Astrocyte (in vitro differentiated cells and primary cell): ENCODE measurements at regions not wholly inside any gene's neighbourhood (a gene's known extent, or its start where the extent isn't known, plus 50 kb on each side); places are given as distances from the start of the nearest gene placed in this dataset.

Experiments used
- DNase-seq: peaks from one replicate; pipeline ENCODE4 v3.0.0-alpha.2; 2010; ENCODE audit warnings: low read depth
- FAIRE-seq: peaks from 2 replicates; lab custom pipeline; 2011; peaks lifted over from hg19 to GRCh38; lab: Jason Lieb, UNC
- H2AFZ ChIP-seq: 2 replicates; pipeline ENCODE4 v1.6.0; 2012; ENCODE audit warnings: low read depth, low read length, inconsistent platforms
- H3K27ac ChIP-seq: 2 replicates; pipeline ENCODE4 v1.5.1; 2011; ENCODE audit warnings: low read depth, low read length, inconsistent platforms
- H3K27me3 ChIP-seq: 2 replicates; pipeline ENCODE4 v1.6.0; 2011; ENCODE audit warnings: low read length, inconsistent platforms; ENCODE audit not compliant: insufficient read depth
- H3K36me3 ChIP-seq: 2 replicates; pipeline ENCODE4 v1.5.1; 2011; ENCODE audit warnings: low read length, inconsistent platforms; ENCODE audit not compliant: insufficient read depth
- H3K4me1 ChIP-seq: 2 replicates; pipeline ENCODE4 v1.5.1; 2011; ENCODE audit warnings: low read length, inconsistent platforms; ENCODE audit not compliant: insufficient read depth
- H3K4me2 ChIP-seq: 2 replicates; pipeline ENCODE4 v1.6.0; 2012; ENCODE audit warnings: low read length, inconsistent platforms
- H3K4me3 ChIP-seq: 2 replicates; pipeline ENCODE4 v1.5.1; 2011; ENCODE audit warnings: low read depth, mild to moderate bottlenecking, low read length, inconsistent platforms; ENCODE audit not compliant: insufficient read depth
- H3K79me2 ChIP-seq: 2 replicates; pipeline ENCODE4 v1.6.0; 2012; ENCODE audit warnings: mild to moderate bottlenecking, low read length, inconsistent platforms; ENCODE audit not compliant: insufficient read depth
- H3K9ac ChIP-seq: 2 replicates; pipeline ENCODE4 v1.6.0; 2012; ENCODE audit warnings: mild to moderate bottlenecking, low read length, inconsistent platforms
- H3K9me3 ChIP-seq: 2 replicates; pipeline ENCODE4 v1.5.1; 2012; ENCODE audit warnings: low read depth, mild to moderate bottlenecking, low read length, inconsistent platforms; ENCODE audit not compliant: insufficient read depth
- H4K20me1 ChIP-seq: 2 replicates; pipeline ENCODE4 v1.6.0; 2012; ENCODE audit warnings: low read length, inconsistent platforms; ENCODE audit not compliant: insufficient read depth
- H3K27ac Mint-ChIP-seq: one replicate; pipeline ENCODE4 v1.8.0; 2021; ENCODE audit warnings: mild to moderate bottlenecking, mixed read lengths; ENCODE audit not compliant: unreplicated experiment
- H3K27me3 Mint-ChIP-seq: one replicate; pipeline ENCODE4 v1.8.0; 2021; ENCODE audit warnings: low read depth, mixed read lengths; ENCODE audit not compliant: unreplicated experiment
- H3K36me3 Mint-ChIP-seq: one replicate; pipeline ENCODE4 v1.8.0; 2021; ENCODE audit warnings: low read depth, mixed read lengths; ENCODE audit not compliant: unreplicated experiment
- H3K4me1 Mint-ChIP-seq: one replicate; pipeline ENCODE4 v1.8.0; 2021; ENCODE audit warnings: low read depth, mixed read lengths; ENCODE audit not compliant: unreplicated experiment
- H3K4me3 Mint-ChIP-seq: one replicate; pipeline ENCODE4 v1.8.0; 2021; ENCODE audit warnings: mild to moderate bottlenecking, moderate library complexity, mixed read lengths; ENCODE audit not compliant: unreplicated experiment
- H3K9me3 Mint-ChIP-seq: one replicate; pipeline ENCODE4 v1.8.0; 2021; ENCODE audit warnings: mild to moderate bottlenecking, mixed read lengths; ENCODE audit not compliant: unreplicated experiment
- EZH2 ChIP-seq: IDR thresholded peaks from 2 replicates; pipeline ENCODE4 v1.6.1; 2012; ENCODE audit warnings: mild to moderate bottlenecking, low read length, inconsistent platforms; ENCODE audit not compliant: insufficient read depth
- TF ChIP-seq, protein P1 (sequence below): IDR thresholded peaks from 2 replicates; pipeline ENCODE4 v1.5.1; 2011; ENCODE audit warnings: low read depth, mild to moderate bottlenecking, inconsistent platforms, low read length, moderate library complexity; ENCODE audit not compliant: insufficient read depth

DNA sequence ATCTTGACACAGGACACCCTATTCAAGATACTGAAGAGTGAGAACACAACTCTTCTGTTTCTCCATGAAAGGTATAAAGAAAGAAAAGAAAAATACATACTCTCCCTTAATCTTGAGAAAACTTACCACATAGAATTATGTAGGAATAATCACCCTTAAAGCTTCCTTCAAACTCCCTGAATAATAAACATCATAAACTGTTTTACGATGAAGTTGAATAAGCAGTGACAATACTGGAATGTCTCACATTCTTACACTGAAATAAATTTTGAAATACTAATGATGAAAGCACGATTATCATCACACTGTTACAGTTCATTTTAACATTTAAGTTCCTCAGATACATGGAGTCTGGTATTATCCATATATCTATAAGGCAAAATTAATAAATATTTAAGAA lies 306.2 kb downstream of the IPMK start:
- Histone ChIP-seq H3K4me2 (no peak overlapping the region), H3K27me3 (no peaks in the 10 kb centered on the region), H3K4me1 (peaks cover 6% of the 10 kb centered on the region), H2AFZ (no peak overlapping the region), H3K79me2 (no peaks in the 10 kb centered on the region), H3K36me3 (no peaks in the 10 kb centered on the region), H3K9me3 (no peaks in the 10 kb centered on the region), H4K20me1 (no peaks in the 10 kb centered on the region), H3K4me3 (no peak overlapping the region), H3K27ac (no peak overlapping the region), H3K9ac (no peak overlapping the region)
- no peaks in the 10 kb centered on the region for H3K4me1 Mint-ChIP-seq
- no peak overlapping the region for H3K4me3 Mint-ChIP-seq
- no peaks in the 10 kb centered on the region for H3K27me3 Mint-ChIP-seq
- H3K36me3 Mint-ChIP-seq = no peaks in the 10 kb centered on the region
- no peak overlapping the region for H3K27ac Mint-ChIP-seq
- DNase-seq (no peak), FAIRE-seq (no peak)
- no peaks in the 10 kb centered on the region for H3K9me3 Mint-ChIP-seq
- TF ChIP-seq EZH2 = no peak
- TF ChIP-seq, protein P1, sequence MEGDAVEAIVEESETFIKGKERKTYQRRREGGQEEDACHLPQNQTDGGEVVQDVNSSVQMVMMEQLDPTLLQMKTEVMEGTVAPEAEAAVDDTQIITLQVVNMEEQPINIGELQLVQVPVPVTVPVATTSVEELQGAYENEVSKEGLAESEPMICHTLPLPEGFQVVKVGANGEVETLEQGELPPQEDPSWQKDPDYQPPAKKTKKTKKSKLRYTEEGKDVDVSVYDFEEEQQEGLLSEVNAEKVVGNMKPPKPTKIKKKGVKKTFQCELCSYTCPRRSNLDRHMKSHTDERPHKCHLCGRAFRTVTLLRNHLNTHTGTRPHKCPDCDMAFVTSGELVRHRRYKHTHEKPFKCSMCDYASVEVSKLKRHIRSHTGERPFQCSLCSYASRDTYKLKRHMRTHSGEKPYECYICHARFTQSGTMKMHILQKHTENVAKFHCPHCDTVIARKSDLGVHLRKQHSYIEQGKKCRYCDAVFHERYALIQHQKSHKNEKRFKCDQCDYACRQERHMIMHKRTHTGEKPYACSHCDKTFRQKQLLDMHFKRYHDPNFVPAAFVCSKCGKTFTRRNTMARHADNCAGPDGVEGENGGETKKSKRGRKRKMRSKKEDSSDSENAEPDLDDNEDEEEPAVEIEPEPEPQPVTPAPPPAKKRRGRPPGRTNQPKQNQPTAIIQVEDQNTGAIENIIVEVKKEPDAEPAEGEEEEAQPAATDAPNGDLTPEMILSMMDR = no peak

DNA sequence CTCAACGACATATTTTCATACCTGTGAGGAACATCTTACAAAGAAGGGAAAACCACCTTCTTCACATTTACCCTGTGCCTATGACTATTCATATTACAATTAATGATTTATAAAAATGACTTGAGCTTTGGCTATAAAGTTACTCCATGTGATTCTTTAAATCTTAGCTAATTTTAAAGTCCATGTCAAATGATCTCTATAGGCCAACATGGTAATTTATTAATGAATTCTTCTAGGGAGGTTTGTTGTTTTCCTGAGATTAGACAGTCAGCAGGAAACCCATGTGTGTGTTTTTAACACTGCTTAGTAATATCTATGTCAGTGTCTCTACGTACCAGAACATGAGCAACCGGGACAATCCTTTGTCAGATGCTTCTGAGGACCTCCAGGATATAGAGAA lies 307.3 kb downstream of the IPMK start:
- Mint-ChIP-seq H3K9me3 (no peaks in the 10 kb centered on the region), H3K4me3 (no peak overlapping the region), H3K27ac (no peak overlapping the region), H3K27me3 (no peaks in the 10 kb centered on the region), H3K36me3 (no peaks in the 10 kb centered on the region), H3K4me1 (no peaks in the 10 kb centered on the region)
- Histone ChIP-seq H3K9me3 (no peaks in the 10 kb centered on the region), H2AFZ (no peak overlapping the region), H3K9ac (no peak overlapping the region), H3K4me1 (peaks cover 6% of the 10 kb centered on the region), H3K79me2 (no peaks in the 10 kb centered on the region), H3K4me3 (no peak overlapping the region), H3K36me3 (no peaks in the 10 kb centered on the region), H3K27me3 (no peaks in the 10 kb centered on the region), H4K20me1 (no peaks in the 10 kb centered on the region), H3K4me2 (no peak overlapping the region), H3K27ac (no peak overlapping the region)
- TF ChIP-seq, protein P1 = no peak
- TF ChIP-seq EZH2 = no peak
- DNase-seq (no peak), FAIRE-seq (no peak)

DNA sequence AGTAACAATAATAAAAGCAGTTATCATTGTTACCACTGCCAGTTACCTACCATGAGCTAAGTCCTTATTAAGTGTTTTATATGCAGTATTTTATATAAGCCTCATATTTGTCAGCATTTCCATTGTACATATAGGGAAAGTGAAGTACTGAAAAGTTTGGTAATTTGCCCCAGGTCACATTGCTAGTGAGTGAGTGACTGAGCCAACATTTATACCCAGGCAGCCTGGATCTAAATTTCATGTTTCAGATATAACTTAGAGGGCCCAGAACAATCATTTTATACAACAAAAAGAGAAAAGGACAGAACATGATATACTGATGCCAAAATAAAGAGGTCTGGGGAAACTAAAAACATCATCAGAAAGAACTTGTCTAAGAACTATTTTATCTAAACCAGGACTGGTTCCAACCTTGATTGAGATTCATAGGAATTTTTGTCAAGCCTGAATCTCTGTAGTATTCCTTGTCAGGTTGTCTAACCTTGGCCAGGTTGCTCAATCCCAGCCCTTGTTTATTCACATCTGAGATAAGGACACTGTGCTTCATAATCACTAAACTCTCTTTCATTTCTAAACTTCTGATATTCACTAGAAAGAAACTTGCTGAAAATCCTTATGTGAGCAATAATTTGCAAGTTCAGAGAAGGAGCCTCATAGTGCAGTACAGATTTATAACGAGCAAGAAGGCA lies 308.2 kb downstream of the IPMK start:
- H4K20me1 ChIP-seq = no peaks in the 10 kb centered on the region
- no peaks in the 10 kb centered on the region for H3K27me3 Mint-ChIP-seq
- H3K9me3 ChIP-seq = no peaks in the 10 kb centered on the region
- no peaks in the 10 kb centered on the region for H3K79me2 ChIP-seq
- H3K4me3 ChIP-seq = no peak overlapping the region
- TF ChIP-seq EZH2 = no peak
- TF ChIP-seq, protein P1 = no peak
- no peaks in the 10 kb centered on the region for H3K36me3 Mint-ChIP-seq
- no peaks in the 10 kb centered on the region for H3K36me3 ChIP-seq
- no peaks in the 10 kb centered on the region for H3K9me3 Mint-ChIP-seq
- DNase-seq = no peak
- H3K4me1 ChIP-seq = peaks cover 6% of the 10 kb centered on the region
- H2AFZ ChIP-seq = no peak overlapping the region
- H3K4me3 Mint-ChIP-seq = no peak overlapping the region
- FAIRE-seq = no peak
- H3K9ac ChIP-seq = no peak overlapping the region
- H3K27ac ChIP-seq = no peak overlapping the region
- no peak overlapping the region for H3K4me2 ChIP-seq
- H3K4me1 Mint-ChIP-seq = peaks cover 2% of the 10 kb centered on the region
- no peaks in the 10 kb centered on the region for H3K27me3 ChIP-seq
- H3K27ac Mint-ChIP-seq = no peak overlapping the region
